Keratinocyte (primary cell): ENCODE measurements at regions not wholly inside any gene's neighbourhood (a gene's known extent, or its start where the extent isn't known, plus 50 kb on each side); places are given as distances from the start of the nearest gene placed in this dataset.

Experiments used
- DNase-seq: peaks from one replicate; pipeline ENCODE4 v3.0.0-alpha.2; 2011; ENCODE audit warnings: low read depth, missing footprints, low spot score
- FAIRE-seq: peaks from 2 replicates; lab custom pipeline; 2011; peaks lifted over from hg19 to GRCh38; lab: Jason Lieb, UNC
- H2AFZ ChIP-seq: 2 replicates; pipeline ENCODE4 v1.6.0; 2012; ENCODE audit warnings: low read length, control low read depth, inconsistent platforms; ENCODE audit not compliant: control insufficient read depth
- H3K27ac ChIP-seq: 2 replicates; pipeline ENCODE4 v1.5.1; 2011; ENCODE audit warnings: low read length; ENCODE audit not compliant: control insufficient read depth, insufficient read depth
- H3K27me3 ChIP-seq: 3 replicates; pipeline ENCODE4 v1.6.0; 2011; ENCODE audit warnings: low read length; ENCODE audit not compliant: control insufficient read depth, insufficient read depth; ENCODE audit errors: extremely low read depth
- H3K36me3 ChIP-seq, 2 experiments: 2 replicates in 1 of 2; 3 replicates in 1 of 2; pipeline ENCODE4 v1.5.1; 2011; ENCODE audit warnings: low read length in 2 of 2, mild to moderate bottlenecking in 1 of 2; ENCODE audit not compliant: control insufficient read depth in 2 of 2, insufficient read depth in 2 of 2; ENCODE audit errors: extremely low read depth in 1 of 2
- H3K4me1 ChIP-seq: 3 replicates; pipeline ENCODE4 v1.5.1; 2011; ENCODE audit warnings: low read length; ENCODE audit not compliant: control insufficient read depth, insufficient read depth; ENCODE audit errors: extremely low read depth
- H3K4me2 ChIP-seq: 3 replicates; pipeline ENCODE4 v1.6.0; 2011; ENCODE audit warnings: low read depth, low read length; ENCODE audit not compliant: control insufficient read depth, insufficient read depth; ENCODE audit errors: extremely low read depth
- H3K4me3 ChIP-seq, 3 experiments: fragments of 200-600 bp in 1 of 3; sonication (generic) in 1 of 3; 2 replicates in 2 of 3; 3 replicates in 1 of 3; pipeline ENCODE4 v1.5.1; 2011 to 2016; ENCODE audit warnings: low read length in 3 of 3, mild to moderate bottlenecking in 3 of 3, control low read depth in 2 of 3, inconsistent platforms in 1 of 3, low read depth in 1 of 3, mixed read lengths in 1 of 3, mixed run types in 1 of 3, moderate library complexity in 1 of 3; ENCODE audit not compliant: control insufficient read depth in 2 of 3, insufficient read depth in 2 of 3; ENCODE audit errors: extremely low read depth in 1 of 3
- H3K79me2 ChIP-seq: 2 replicates; pipeline ENCODE4 v1.6.0; 2012; ENCODE audit warnings: low read length; ENCODE audit not compliant: control insufficient read depth, insufficient read depth
- H3K9ac ChIP-seq: 3 replicates; pipeline ENCODE4 v1.6.0; 2011; ENCODE audit warnings: low read length; ENCODE audit not compliant: control insufficient read depth, insufficient read depth; ENCODE audit errors: extremely low read depth
- H3K9me1 ChIP-seq: 3 replicates; pipeline ENCODE4 v1.6.0; 2011; ENCODE audit warnings: low read length; ENCODE audit not compliant: control insufficient read depth, insufficient read depth; ENCODE audit errors: extremely low read depth
- H3K9me3 ChIP-seq: 2 replicates; pipeline ENCODE4 v1.5.1; 2012; ENCODE audit warnings: low read depth, low read length; ENCODE audit not compliant: control insufficient read depth
- H4K20me1 ChIP-seq: 3 replicates; pipeline ENCODE4 v1.6.0; 2011; ENCODE audit warnings: low read length; ENCODE audit not compliant: control insufficient read depth, insufficient read depth; ENCODE audit errors: extremely low read depth
- EZH2 ChIP-seq: IDR thresholded peaks from one replicate; pipeline ENCODE4 v1.6.1; 2012; ENCODE audit warnings: inconsistent platforms, mild to moderate bottlenecking, low read length, moderate library complexity
- dilution Hi-C: fragments of 300-500 bp; cut with MboI; formaldehyde crosslinking; loops from one replicate; pipeline ENCODE4 v1.7.0; 2020; ENCODE audit warnings: low sequenced_read_pairs; ENCODE audit not compliant: extremely low pct_ligation_motif_present
- TF ChIP-seq, protein P1 (sequence below), 3 experiments: IDR thresholded peaks in 1 of 3; conservative IDR thresholded peaks in 1 of 3; optimal IDR thresholded peaks in 1 of 3; 2 replicates in 2 of 3; 3 replicates in 1 of 3; pipeline versions ENCODE3 to v1.5.1; 2011; ENCODE audit warnings: low read length in 3 of 3, mild to moderate bottlenecking in 3 of 3, moderate library complexity in 2 of 3, control low read depth in 1 of 3, inconsistent platforms in 1 of 3; ENCODE audit not compliant: insufficient read depth in 2 of 3; ENCODE audit errors: extremely low read depth in 1 of 3

DNA sequence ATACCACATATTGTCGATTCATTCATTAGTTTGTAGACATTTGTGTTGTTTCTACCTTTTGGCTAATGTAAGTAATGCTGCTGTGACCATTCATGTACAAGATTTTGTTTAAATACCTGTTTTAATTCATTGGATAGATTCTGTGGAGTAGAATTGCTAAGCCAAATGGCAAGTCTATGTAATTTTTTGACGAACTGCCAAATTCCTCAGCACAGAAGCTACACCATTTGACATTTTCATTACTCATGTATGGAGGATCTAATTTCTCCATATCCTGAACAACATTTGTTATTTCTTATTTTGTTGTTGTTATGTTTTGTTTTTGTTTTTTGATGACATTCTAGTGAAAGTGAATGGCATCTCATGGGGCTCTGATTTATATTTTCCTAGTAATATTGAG, 1351.3 kb upstream of the SORCS1 start:
- H3K4me1 ChIP-seq, result no peaks in the 10 kb centered on the region
- no peak for DNase-seq
- FAIRE-seq, result no peak
- H3K79me2 ChIP-seq, result no peaks in the 10 kb centered on the region
- dilution Hi-C loops, result no loop called here
- TF ChIP-seq EZH2, result no peak
- TF ChIP-seq, protein P1, sequence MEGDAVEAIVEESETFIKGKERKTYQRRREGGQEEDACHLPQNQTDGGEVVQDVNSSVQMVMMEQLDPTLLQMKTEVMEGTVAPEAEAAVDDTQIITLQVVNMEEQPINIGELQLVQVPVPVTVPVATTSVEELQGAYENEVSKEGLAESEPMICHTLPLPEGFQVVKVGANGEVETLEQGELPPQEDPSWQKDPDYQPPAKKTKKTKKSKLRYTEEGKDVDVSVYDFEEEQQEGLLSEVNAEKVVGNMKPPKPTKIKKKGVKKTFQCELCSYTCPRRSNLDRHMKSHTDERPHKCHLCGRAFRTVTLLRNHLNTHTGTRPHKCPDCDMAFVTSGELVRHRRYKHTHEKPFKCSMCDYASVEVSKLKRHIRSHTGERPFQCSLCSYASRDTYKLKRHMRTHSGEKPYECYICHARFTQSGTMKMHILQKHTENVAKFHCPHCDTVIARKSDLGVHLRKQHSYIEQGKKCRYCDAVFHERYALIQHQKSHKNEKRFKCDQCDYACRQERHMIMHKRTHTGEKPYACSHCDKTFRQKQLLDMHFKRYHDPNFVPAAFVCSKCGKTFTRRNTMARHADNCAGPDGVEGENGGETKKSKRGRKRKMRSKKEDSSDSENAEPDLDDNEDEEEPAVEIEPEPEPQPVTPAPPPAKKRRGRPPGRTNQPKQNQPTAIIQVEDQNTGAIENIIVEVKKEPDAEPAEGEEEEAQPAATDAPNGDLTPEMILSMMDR (optimal IDR thresholded peaks at IDR 0.05 in 1 of 3, IDR thresholded peaks at IDR 0.05 in 1 of 3, conservative IDR thresholded peaks at IDR 0.05 in 1 of 3; ENCODE audit: extremely low read depth in 1 of 3, insufficient read depth in 2 of 3, low read length in 3 of 3), result no peak
- no peak overlapping the region for H2AFZ ChIP-seq
- no peaks in the 10 kb centered on the region for H3K27me3 ChIP-seq
- no peaks in the 10 kb centered on the region for H3K9me3 ChIP-seq
- no peaks in the 10 kb centered on the region for H3K36me3 ChIP-seq
- no peaks in the 10 kb centered on the region for H4K20me1 ChIP-seq
- no peak overlapping the region for H3K27ac ChIP-seq
- H3K9ac ChIP-seq, result no peak overlapping the region
- no peak overlapping the region for H3K4me3 ChIP-seq
- H3K9me1 ChIP-seq, result no peaks in the 10 kb centered on the region
- no peak overlapping the region for H3K4me2 ChIP-seq

- no peak overlapping the region for H3K9ac ChIP-seq
- DNase-seq (no peak), FAIRE-seq (no peak)
- H3K4me1 ChIP-seq, result no peaks in the 10 kb centered on the region
- no peak overlapping the region for H3K27ac ChIP-seq
- no peaks in the 10 kb centered on the region for H3K9me3 ChIP-seq
- no peaks in the 10 kb centered on the region for H3K27me3 ChIP-seq
- H3K4me3 ChIP-seq, result no peak overlapping the region
- H4K20me1 ChIP-seq, result no peaks in the 10 kb centered on the region
- H3K79me2 ChIP-seq, result no peaks in the 10 kb centered on the region
- dilution Hi-C loops, result no loop called here
- H2AFZ ChIP-seq, result no peak overlapping the region
- TF ChIP-seq EZH2, result no peak
- H3K9me1 ChIP-seq, result no peaks in the 10 kb centered on the region
- no peak overlapping the region for H3K4me2 ChIP-seq
- no peaks in the 10 kb centered on the region for H3K36me3 ChIP-seq
Observed at GRCh38 chr10:108500396-108500795, 1335.9 kb upstream of the SORCS1 start.

DNA sequence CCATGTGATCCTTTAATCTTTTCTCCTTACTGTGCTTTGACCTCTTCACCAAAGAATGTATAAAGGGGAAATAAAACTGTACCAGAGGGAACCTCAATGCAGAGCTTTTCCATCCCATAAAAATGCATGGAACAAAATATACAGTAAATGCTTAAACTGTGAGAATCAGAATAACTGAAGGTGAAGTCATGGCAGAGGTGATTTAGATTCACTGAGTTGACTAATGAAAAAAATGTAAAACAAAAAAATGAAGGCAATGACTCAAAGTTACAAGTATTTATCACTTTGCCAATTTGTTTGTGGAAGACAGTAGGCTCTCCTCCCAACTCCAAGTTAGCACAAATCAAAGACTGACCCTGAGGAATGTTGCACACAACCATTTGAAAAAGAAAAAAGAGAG, 1331.6 kb upstream of the SORCS1 start:
- FAIRE-seq (no peak), DNase-seq (no peak)
- H3K27ac ChIP-seq, result no peak overlapping the region
- H3K9ac ChIP-seq, result no peak overlapping the region
- H4K20me1 ChIP-seq, result no peaks in the 10 kb centered on the region
- H3K9me1 ChIP-seq, result no peaks in the 10 kb centered on the region
- no peaks in the 10 kb centered on the region for H3K4me1 ChIP-seq
- H3K4me3 ChIP-seq, result no peak overlapping the region
- no peak overlapping the region for H3K4me2 ChIP-seq
- no peaks in the 10 kb centered on the region for H3K36me3 ChIP-seq
- no peaks in the 10 kb centered on the region for H3K9me3 ChIP-seq
- dilution Hi-C loops, result no loop called here
- H2AFZ ChIP-seq, result no peak overlapping the region
- no peaks in the 10 kb centered on the region for H3K27me3 ChIP-seq
- no peaks in the 10 kb centered on the region for H3K79me2 ChIP-seq
- no peak for TF ChIP-seq EZH2
- TF ChIP-seq, protein P1 (optimal IDR thresholded peaks at IDR 0.05 in 1 of 3, IDR thresholded peaks at IDR 0.05 in 1 of 3, conservative IDR thresholded peaks at IDR 0.05 in 1 of 3; ENCODE audit: extremely low read depth in 1 of 3, insufficient read depth in 2 of 3, low read length in 3 of 3), result no peak
